ENCODE measurements at regions not wholly inside any gene's neighbourhood (a gene's known extent, or its start where the extent isn't known, plus 50 kb on each side); places are given as distances from the start of the nearest gene placed in this dataset.

DNA sequence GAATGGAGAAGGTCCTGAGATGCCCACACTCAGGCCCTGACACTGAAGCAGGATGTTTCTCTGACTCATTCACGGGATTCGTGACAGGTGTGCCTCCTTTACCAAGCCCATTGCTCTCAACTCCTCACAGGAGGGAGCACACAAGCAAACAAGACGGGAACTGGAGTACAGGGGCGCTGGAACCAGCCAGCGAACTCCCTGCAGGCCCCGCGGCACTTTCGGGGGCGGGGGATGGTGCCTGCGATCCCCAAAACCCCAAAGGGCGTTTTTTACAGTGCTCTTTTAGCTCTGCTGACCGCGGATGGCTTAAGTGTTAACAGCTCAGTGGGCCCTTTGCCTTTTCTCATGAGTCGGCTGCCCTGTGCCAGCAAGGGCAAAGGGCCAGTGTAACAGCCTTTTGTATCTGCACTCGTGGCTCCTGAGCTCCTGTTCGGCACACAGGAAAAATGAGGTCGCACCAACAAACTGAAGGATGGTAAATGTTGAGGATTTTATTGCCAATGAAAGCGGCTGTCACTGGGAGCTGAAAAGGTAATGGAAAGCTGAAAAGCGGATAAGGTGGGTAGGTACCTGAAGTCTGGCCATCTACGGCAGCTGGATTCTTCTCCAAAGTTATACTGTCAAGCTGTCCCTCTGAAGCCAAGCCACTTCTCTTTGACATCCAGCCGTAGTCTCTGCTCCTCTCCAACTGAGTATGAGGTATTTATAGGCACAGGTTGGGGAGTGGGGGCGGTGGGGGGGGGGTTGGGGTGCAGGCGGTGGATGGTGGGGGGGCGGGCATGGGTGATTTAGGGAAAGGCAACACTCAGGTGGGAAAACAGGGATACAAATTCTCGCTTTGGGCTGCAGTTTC, 65.0 kb upstream of the TRPC4 start:
- no peak for DNase-seq (ENCODE audit: low spot score)

DNA sequence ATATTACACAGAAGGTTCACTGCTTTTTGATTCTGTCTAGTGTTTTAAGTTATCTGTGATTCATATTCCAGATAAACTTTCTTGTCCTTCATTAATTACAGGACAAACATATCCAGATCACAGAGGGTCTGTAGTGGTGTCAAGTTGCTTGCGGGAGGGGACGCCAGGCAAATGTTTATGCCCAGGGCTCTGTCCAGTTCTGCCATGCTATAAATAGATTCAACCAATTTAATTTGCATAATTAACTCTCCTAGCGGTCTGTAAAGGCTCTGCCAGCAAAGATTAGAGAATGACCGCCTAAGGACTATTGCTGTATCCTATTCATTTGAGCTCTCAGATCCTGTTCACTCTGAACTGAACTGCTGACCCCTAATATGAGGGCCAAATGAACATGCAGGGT, 59.7 kb upstream of the TRPC4 start:
- DNase-seq (ENCODE audit: low spot score): no peak

DNA sequence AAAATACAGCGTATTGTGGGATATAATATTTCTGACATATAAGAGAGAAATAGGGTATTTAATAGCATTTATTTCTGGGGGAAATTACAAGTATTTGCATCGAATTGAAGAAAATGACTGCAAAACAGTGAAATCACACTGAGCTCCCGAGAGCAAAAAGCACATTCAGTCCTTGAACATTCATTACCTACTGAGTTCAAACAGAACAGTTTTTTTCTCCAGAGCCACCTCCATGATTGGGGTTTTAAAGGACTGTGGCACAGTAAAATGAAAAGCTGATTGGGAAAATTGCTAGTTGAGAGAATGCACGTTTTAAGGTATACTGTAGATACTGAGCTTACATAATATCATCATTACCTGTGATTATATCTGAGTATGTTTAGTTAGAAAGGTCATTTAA, 58.0 kb upstream of the TRPC4 start:
- DNase-seq (ENCODE audit: low spot score): no peak

DNA sequence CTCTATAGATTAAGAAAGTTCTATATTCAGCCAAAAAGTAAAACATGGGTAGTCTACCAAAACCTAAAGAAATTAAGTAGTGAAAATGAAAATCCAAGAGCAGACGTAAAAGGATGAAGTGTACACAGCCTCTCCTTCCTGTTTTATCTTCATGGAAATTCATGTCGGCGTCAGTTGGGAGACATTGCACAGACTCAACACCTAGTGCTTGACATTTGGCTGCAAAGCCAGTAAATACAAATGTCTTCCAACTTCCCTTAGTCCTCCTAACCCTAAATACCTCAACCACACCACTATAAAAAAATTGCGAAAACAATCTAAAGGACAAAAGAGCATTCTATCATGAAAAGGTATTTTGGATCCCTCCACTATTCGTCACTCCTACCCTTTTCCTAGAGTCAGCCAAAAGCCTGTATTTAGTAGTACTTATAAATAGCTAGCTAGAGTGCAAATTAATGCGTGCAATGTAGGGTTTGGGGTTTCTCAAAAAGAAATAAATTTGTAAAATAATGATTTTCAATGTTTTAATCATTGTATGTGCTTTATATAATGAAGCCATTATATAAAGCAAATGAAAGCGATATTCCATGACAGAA, 56.4 kb upstream of the TRPC4 start:
- no peak for DNase-seq (ENCODE audit: low spot score)

DNA sequence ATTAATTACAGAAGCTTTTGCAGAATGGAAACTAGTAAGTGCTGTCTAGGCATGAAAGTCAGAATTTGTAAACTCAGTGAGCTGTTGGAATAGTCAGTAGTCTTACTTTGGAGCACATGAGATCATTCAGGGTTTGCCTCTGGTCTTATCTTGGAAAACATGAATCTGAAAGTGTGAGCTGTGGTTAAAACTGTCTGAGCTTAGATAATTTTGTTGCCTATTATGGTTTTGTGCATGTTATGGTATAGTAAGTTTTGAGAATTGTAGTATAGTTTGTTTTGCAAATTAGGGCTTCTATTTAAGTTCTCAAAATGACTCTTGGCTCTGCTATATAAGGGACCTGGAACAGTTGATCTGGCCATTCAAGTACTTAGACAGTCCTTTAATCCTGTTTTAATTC, 53.7 kb upstream of the TRPC4 start:
- DNase-seq (ENCODE audit: low spot score): no peak

DNA sequence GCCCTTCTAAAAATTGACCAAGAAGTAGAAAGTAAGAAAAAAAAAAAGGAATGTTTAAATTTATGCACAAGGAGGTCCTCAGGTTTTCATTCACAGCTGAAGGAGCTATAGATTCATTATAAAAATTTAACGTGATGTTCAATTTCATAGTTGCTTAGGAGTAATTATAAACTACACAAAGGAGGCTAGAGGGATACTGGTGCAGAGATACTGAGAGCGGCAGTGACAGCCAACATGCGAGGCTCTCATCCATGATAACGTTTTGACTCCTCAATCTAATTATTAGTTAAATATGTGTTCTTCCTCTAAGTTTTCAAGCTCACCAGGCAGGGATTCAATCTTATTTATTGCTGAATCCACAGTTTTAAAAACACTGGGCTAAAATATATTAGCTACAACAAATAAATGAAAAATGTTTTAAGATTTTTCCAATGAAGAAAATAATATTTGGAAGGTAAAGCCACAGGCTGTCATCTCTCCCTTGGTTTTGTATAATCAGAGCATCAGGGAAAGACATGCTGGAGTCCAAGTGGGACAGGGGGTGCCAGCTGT, 49.8 kb upstream of the TRPC4 start:
- no peak for DNase-seq (ENCODE audit: low spot score)

Measured in RKO (cell line).